NAMALWA (cell line): ENCODE measurements at regions not wholly inside any gene's neighbourhood (a gene's known extent, or its start where the extent isn't known, plus 50 kb on each side); places are given as distances from the start of the nearest gene placed in this dataset.

Experiments
- DNase-seq: peaks from one replicate; pipeline ENCODE4 v3.0.0-alpha.2; 2015; ENCODE audit warnings: low spot score

- no peak for DNase-seq
These were observed 50.8 kb upstream of the NAV2 start for GRCh38 chr11:19661827-19662226.

DNA sequence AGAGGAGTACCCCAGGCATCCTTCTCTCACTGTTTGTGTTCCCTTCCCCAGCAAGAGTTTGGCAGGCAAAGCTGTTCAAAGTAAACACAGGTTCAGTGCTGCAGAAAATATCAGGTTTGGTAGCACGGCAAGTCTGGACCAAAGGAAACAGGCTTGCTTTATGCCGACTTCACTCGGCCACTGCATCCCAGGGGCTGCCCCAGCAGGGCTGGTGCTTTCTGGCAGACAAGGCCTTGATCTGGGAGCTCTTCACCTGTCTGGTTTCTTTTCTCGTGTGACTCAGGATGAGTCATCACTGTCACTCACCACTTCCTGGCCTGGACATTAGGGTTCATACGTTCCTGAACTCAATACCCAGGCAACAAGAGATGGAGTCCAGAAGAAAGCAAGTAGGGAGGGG, 52.6 kb upstream of the NAV2 start:
- no peak for DNase-seq

DNA sequence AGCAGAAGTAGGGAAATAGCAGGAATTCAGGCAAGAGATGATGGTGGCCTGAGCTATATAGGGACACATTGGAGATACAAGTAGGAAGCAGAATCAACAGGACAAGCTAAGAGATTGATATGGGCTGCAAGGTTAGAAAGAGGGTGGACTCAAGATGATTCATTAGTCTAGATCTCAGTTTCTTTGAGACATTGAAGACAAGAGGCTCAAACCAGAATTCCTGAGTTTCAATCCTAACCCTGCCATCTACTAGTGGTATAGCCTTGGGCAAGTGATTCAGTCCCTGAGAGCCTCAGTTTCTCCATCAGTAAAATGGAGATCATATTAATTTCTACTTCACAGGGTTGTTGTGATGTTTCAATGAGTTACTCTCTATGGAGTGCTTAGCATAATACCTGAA, 53.1 kb upstream of the NAV2 start:
- DNase-seq = no peak

DNA sequence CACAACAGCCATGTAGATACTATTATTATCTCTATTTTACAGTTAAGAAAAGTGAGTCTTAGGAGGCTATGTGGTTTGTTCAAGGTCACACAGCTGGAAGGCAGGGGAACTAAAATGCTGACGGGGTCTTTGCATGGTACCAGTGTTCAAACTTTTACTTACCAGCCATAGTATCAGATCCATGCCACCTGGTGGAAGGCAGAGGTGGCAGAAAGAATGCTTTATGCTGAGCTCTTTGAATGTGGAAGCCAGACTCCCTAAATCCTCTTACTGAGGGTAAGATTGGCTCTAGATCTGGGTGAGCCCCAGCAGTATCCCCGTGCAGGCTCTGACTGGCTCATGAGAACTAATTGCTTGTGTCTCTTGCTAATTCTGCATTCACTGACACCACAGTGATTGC, 54.3 kb upstream of the NAV2 start:
- DNase-seq = peak; percentile 11

DNA sequence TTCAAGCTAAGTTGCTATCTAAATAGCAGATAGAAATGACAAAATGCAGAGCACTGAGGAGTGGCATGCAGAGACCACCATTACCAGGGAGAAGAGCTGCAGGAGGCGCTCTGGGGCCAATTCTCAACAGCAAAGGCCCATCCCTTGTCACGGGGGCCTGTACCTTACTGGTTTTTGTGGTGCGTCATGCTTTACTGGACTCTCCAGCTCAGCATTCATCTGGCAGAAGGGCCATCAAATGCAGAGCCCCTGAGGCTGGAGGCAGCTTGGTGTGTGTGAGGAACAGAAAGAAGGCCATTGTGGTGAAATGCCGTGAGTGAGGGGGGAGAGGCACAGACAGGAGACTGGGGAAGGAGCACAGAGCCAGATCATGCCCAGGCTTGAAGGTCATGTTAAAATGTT, 56.5 kb upstream of the NAV2 start:
- DNase-seq = no peak

DNA sequence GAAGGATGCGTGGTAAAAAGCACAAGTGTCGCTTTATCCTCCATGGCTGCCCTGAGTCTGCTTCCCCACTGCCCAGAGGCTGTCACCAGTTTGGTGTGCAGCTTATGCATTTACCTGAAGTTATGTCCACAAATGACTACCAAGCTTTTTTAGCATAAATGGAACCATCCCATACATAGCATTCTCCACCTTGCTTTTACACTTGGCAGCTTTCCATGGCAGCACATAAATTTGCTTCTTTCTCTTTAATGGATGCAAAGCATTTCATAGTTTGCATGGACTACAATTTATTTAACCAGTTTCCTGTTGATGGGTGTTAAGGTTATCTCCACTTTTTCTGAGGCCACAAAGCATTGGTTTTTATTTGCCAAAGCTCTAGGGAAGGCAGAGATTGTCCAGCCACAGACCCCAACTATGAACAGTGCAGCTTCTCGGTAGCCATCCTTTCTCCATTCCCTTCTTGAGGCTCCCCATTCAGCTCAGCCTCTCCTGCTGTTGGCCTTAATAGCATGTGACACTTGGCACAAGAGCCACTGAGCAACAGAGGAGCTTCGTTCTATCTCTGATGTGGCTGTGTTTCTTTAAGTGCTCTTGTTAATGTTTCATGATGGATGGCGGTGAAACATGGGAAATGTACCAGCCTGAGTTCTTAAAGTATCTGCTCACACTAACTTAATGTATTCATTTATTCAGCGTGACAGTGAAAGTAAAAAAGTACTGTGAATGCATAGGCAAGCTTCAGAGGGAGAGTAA, 59.8 kb upstream of the NAV2 start:
- DNase-seq = no peak

- no peak for DNase-seq
These were observed 61.0 kb upstream of the NAV2 start for GRCh38 chr11:19651653-19652052.

- DNase-seq = no peak
These were observed 61.6 kb upstream of the NAV2 start for GRCh38 chr11:19651028-19651427.

DNA sequence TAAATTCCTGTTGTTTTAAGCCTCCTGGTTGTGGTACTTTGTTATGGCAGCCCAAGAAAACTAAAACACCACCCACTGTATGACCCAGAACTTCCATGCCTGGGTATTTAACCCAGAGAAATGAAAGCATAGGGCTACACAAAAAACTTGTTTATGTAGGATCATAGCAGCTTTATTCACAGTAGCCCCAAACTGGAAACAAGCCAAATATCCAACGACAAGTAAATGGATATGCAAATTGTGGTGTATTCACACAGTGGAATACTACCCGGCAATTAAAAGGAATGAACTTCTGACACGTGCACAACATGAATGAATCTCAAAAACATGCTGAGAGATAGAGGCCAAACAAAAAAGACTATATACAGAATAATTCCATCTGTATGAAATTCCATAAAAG, 62.2 kb upstream of the NAV2 start:
- DNase-seq = no peak

DNA sequence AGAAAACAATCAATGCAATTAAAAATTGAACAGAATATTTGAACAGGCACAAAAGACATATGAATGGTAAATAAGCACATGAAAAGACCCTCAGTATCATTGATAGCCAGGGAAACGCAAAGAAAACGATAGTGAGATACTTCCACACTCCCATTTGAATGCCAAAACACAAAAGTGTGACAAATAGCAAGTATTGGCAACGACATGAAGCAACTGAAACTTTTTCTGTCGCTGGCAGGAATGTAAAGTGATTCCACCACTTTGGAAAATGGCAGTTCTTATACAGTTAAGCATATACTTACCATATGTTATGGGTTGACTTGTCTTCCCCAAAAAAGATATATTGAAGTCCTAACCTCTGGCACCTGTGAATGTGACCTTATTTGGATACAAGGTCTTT, 62.9 kb upstream of the NAV2 start:
- no peak for DNase-seq

DNA sequence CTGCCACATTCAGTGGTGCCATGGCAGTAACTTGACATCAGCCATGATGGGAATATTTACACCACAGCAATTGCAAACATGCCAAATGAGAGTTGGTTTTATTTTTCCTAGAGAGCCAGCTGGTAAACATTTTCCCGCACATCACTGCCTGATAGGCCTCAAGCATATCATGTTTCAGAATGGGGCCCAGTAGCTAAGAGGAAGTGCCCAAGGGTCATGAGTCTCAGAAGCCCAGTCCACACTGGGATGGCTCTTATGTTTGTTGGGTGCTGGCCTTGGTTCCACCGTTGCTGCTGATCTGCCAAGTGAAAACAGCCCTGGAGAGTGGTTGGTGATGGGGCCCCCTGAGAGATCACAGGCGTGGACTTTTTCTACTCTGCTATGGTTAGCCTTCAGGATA, 64.3 kb upstream of the NAV2 start:
- DNase-seq = no peak

- DNase-seq = no peak
These were observed 64.8 kb upstream of the NAV2 start for GRCh38 chr11:19647816-19648215.

GRCh38 chr11:19646921-19647320, 65.7 kb upstream of the NAV2 start:
- no peak for DNase-seq

- no peak for DNase-seq
These were observed 66.3 kb upstream of the NAV2 start for GRCh38 chr11:19646308-19646707.

GRCh38 chr11:19644316-19644715, 68.3 kb upstream of the NAV2 start:
- no peak for DNase-seq

GRCh38 chr11:19642185-19643158, 70.2 kb upstream of the NAV2 start:
- DNase-seq = no peak

GRCh38 chr11:19639603-19640105, 73.0 kb upstream of the NAV2 start:
- DNase-seq = no peak

DNA sequence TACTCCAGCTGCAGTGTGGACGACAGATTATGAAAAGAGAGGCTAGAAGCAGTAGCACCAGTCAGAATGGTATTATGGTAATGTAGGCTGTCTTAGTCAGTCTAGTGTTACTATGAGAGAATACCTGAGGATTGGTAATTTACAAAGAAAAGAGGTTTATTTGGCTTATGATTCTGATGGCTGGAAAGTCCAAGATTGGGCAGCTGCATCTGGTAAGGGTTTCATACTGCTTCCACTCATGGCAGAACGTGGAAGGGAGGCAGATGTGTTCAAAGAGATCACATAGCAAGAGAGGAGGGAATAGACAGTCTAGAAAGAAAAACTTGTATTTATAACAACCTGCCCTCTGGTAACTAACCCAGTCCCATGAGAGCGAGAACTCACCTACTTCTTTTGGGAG, 77.3 kb upstream of the NAV2 start:
- DNase-seq = no peak

DNA sequence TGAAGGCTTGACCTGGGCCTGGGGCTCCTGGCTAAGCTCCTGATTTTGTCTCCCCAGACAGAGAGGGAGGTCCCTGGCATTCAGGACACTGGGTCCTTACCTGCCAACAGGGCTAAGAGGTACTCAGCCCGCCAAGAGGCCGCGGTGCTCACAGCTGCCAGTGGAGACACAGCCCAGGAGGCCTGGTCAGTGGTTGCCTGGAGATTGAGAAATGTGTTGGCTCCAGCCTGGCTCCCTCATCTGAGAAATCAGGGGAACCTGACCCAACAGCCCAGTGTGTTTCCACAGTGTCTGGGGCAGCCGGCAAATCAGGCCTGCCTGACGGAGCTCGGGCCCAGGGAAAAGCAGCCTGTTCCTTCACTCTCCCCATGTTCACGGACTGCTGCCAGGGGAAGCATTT, 79.4 kb upstream of the NAV2 start:
- DNase-seq = no peak

DNA sequence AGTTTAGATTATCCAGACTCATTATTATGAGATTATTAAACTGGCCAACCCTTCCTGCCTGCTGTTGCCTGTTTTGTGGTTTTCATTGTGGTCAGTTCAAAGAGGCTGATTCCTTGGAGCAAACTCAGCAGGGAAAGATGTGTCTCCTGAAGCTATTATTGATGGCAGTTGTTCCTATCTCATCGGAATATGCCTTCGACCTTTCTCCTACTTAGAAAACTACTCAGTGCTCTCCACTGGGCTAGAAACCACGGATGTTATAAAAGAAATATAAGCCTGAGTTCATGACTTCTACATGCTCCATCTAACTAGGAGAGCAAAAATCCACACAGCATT, 80.2 kb upstream of the NAV2 start:
- no peak for DNase-seq

DNA sequence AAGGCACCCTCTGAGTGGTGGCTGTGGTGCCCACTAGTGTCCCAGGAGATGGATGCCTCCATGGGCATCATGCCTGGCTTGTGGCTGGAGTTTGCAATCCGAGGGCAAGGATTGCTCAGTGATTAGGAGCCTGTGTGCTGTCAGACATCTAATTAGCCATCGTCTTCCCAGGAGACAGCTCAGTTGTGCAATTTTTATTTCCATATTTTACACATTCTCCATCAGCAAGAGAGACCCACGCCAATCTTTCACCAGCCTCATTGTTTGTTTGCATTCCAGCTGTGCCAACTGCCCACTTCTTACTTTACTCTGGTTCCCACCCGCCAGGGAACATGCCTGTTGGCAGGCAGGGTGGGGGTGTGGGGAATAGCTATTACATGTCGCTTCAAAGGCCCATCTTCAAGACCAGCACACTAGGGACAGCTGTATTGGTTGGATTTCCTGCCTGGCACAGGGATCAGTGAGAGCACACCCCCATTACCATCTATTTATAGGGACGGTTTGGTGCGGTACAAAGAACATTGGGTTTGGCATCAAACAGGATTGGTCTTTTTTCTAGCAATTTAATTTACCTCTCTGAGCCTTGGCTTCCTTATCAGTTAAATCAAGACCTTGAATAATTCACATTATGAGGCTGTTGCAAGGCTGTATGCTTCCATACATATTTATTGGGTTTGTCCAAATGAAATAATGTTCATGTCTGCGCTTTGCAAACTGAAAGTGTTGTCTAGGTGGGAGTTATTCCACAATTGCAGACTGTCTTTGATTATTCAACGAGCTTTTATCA, 80.7 kb upstream of the NAV2 start:
- DNase-seq = no peak

GRCh38 chr11:19628018-19628417, 84.6 kb upstream of the NAV2 start:
- DNase-seq = no peak

- DNase-seq = no peak
These were observed 85.1 kb upstream of the NAV2 start for GRCh38 chr11:19627566-19627965.
